Esophagus muscularis mucosa (tissue), 3 donors: ENCODE measurements at regions not wholly inside any gene's neighbourhood (a gene's known extent, or its start where the extent isn't known, plus 50 kb on each side); places are given as distances from the start of the nearest gene placed in this dataset.

Experiments used
- CTCF ChIP-seq, 3 experiments: fragments of 200-600 bp in 2 of 3; fragments of 450-650 bp in 1 of 3; sonication (generic) in 2 of 3; IDR thresholded peaks; one replicate each; pipeline ENCODE4 v1.5.1; 2017 to 2019; ENCODE audit warnings: antibody characterized with exemption in 3 of 3, mild to moderate bottlenecking in 2 of 3, moderate library complexity in 1 of 3
- POLR2A ChIP-seq: fragments of 450-650 bp; IDR thresholded peaks from one replicate; pipeline ENCODE4 v1.6.1; 2017; ENCODE audit warnings: antibody characterized with exemption, moderate library complexity, mild to moderate bottlenecking, low read depth
- POLR2AphosphoS5 ChIP-seq, 2 donors: sonication (generic); formaldehyde crosslinking; IDR thresholded peaks; one replicate each; pipeline ENCODE4 v1.6.1; 2017; ENCODE audit warnings: antibody characterized with exemption in 2 of 2

- no peak for TF ChIP-seq CTCF (IDR thresholded peaks at IDR 0.05)
- no peak for TF ChIP-seq POLR2AphosphoS5 (IDR thresholded peaks at IDR 0.05)
- no peak for TF ChIP-seq POLR2A
These were observed 205.1 kb downstream of the LY86 start for GRCh38 chr6:6793388-6794250.
